WTC11 (cell line): ENCODE measurements at regions not wholly inside any gene's neighbourhood (a gene's known extent, or its start where the extent isn't known, plus 50 kb on each side); places are given as distances from the start of the nearest gene placed in this dataset.

Experiments used
- CREB1 ChIP-seq: sonication (generic); formaldehyde crosslinking; IDR thresholded peaks from 2 replicates; pipeline ENCODE4 v1.8.0; 2023; ENCODE audit warnings: mild to moderate bottlenecking, missing genetic modification reagents
- CTCF ChIP-seq: fragments of 200-600 bp; IDR thresholded peaks from 2 replicates; pipeline ENCODE4 v1.8.0; 2022; ENCODE audit warnings: antibody characterized with exemption
- ESRRA ChIP-seq: sonication (generic); formaldehyde crosslinking; IDR thresholded peaks from 2 replicates; pipeline ENCODE4 v1.8.1; 2022; ENCODE audit warnings: mild to moderate bottlenecking, missing genetic modification reagents, borderline replicate concordance
- ETV6 ChIP-seq: sonication (generic); formaldehyde crosslinking; IDR thresholded peaks from 2 replicates; pipeline ENCODE4 v1.8.1; 2022; ENCODE audit warnings: mild to moderate bottlenecking, missing genetic modification reagents
- IRF2 ChIP-seq: sonication (generic); formaldehyde crosslinking; IDR thresholded peaks from 2 replicates; pipeline ENCODE4 v1.8.0; 2022; ENCODE audit warnings: low read depth, missing genetic modification reagents, borderline replicate concordance
- MAX ChIP-seq: sonication (generic); formaldehyde crosslinking; IDR thresholded peaks from 2 replicates; pipeline ENCODE4 v1.8.0; 2022; ENCODE audit warnings: mild to moderate bottlenecking, missing genetic modification reagents
- MLX ChIP-seq: sonication (generic); formaldehyde crosslinking; IDR thresholded peaks from 2 replicates; pipeline ENCODE4 v1.8.1; 2023; ENCODE audit warnings: mild to moderate bottlenecking, missing genetic modification reagents, moderate library complexity
- NFE2L1 ChIP-seq: sonication (generic); formaldehyde crosslinking; IDR thresholded peaks from 2 replicates; pipeline ENCODE4 v1.8.1; 2023; ENCODE audit warnings: missing genetic modification reagents
- SP1 ChIP-seq: sonication (generic); formaldehyde crosslinking; conservative IDR thresholded peaks from 2 replicates; pipeline ENCODE4 v1.8.1; 2022; ENCODE audit warnings: missing genetic modification reagents
- TP53 ChIP-seq: sonication (generic); formaldehyde crosslinking; IDR thresholded peaks from 2 replicates; pipeline ENCODE4 v1.8.1; 2023; ENCODE audit warnings: mild to moderate bottlenecking, missing genetic modification reagents
- ZBTB21 ChIP-seq: sonication (generic); formaldehyde crosslinking; IDR thresholded peaks from 2 replicates; pipeline ENCODE4 v1.8.1; 2023; ENCODE audit warnings: mild to moderate bottlenecking, missing genetic modification reagents, borderline replicate concordance

- no peak for TF ChIP-seq CTCF
- TF ChIP-seq MLX, result no peak
- TF ChIP-seq ZBTB21 (CRISPR knock-in tag), result no peak
- no peak for TF ChIP-seq MAX (CRISPR knock-in tag)
- TF ChIP-seq ESRRA (CRISPR knock-in tag), result no peak
- no peak for TF ChIP-seq CREB1
- no peak for TF ChIP-seq SP1 (CRISPR knock-in tag)
- TF ChIP-seq IRF2 (CRISPR knock-in tag), result no peak
- TF ChIP-seq ETV6 (CRISPR knock-in tag), result no peak
- no peak for TF ChIP-seq TP53
- no peak for TF ChIP-seq NFE2L1 (CRISPR knock-in tag)
Measured at GRCh38 chr2:96431319-96431718, 73.8 kb downstream of the NEURL3 start.
